ENCODE measurements at regions not wholly inside any gene's neighbourhood (a gene's known extent, or its start where the extent isn't known, plus 50 kb on each side); places are given as distances from the start of the nearest gene placed in this dataset.
"Not testable (repeated sequence)": the region's sequence is repeated elsewhere in the genome, so short reads cannot be mapped to it uniquely, and the experiment has no call there.

- DNase-seq = no peak
Measured at GRCh38 chr4:117135634-117136354, 50.4 kb upstream of the TRAM1L1 start.

GRCh38 chr4:117137145-117137544, 51.8 kb upstream of the TRAM1L1 start:
- DNase-seq = no peak

- DNase-seq = not testable (repeated sequence)
Measured at GRCh38 chr4:117138732-117139131, 53.4 kb upstream of the TRAM1L1 start.

GRCh38 chr4:117154251-117154650, 68.9 kb upstream of the TRAM1L1 start:
- no peak for DNase-seq

- DNase-seq = no peak
Measured at GRCh38 chr4:117156806-117157205, 71.4 kb upstream of the TRAM1L1 start.

- no peak for DNase-seq
Measured at GRCh38 chr4:117157360-117157759, 72.0 kb upstream of the TRAM1L1 start.

- DNase-seq = no peak
Measured at GRCh38 chr4:117162976-117163375, 77.6 kb upstream of the TRAM1L1 start.

GRCh38 chr4:117164338-117164737, 79.0 kb upstream of the TRAM1L1 start:
- no peak for DNase-seq

GRCh38 chr4:117175369-117175768, 90.0 kb upstream of the TRAM1L1 start:
- DNase-seq = not testable (repeated sequence)

GRCh38 chr4:117203231-117203630, 117.9 kb upstream of the TRAM1L1 start:
- no peak for DNase-seq

- no peak for DNase-seq
Measured at GRCh38 chr4:117210551-117210950, 125.2 kb upstream of the TRAM1L1 start.

- DNase-seq = no peak
Measured at GRCh38 chr4:117224256-117224655, 138.9 kb upstream of the TRAM1L1 start.

- DNase-seq = no peak
Measured at GRCh38 chr4:117225471-117225870, 140.1 kb upstream of the TRAM1L1 start.

GRCh38 chr4:117227925-117228324, 142.5 kb upstream of the TRAM1L1 start:
- DNase-seq = no peak

- no peak for DNase-seq
Measured at GRCh38 chr4:117239434-117239833, 154.1 kb upstream of the TRAM1L1 start.

- DNase-seq = no peak
Measured at GRCh38 chr4:117249333-117249732, 164.0 kb upstream of the TRAM1L1 start.

- no peak for DNase-seq
Measured at GRCh38 chr4:117264072-117264471, 178.7 kb upstream of the TRAM1L1 start.

GRCh38 chr4:117267317-117267716, 181.9 kb upstream of the TRAM1L1 start:
- no peak for DNase-seq

- no peak for DNase-seq
Measured at GRCh38 chr4:117284736-117285135, 199.4 kb upstream of the TRAM1L1 start.

- no peak for DNase-seq
Measured at GRCh38 chr4:117293784-117294183, 208.4 kb upstream of the TRAM1L1 start.

GRCh38 chr4:117302226-117302625, 216.8 kb upstream of the TRAM1L1 start:
- DNase-seq = no peak

GRCh38 chr4:117311215-117311614, 225.8 kb upstream of the TRAM1L1 start:
- no peak for DNase-seq

- DNase-seq = no peak
Measured at GRCh38 chr4:117311989-117312388, 226.6 kb upstream of the TRAM1L1 start.

GRCh38 chr4:117324851-117325491, 239.6 kb upstream of the TRAM1L1 start:
- no peak for DNase-seq

GRCh38 chr4:117326091-117326490, 240.7 kb upstream of the TRAM1L1 start:
- no peak for DNase-seq

Measured in KG1 (cell line).